ENCODE measurements at regions not wholly inside any gene's neighbourhood (a gene's known extent, or its start where the extent isn't known, plus 50 kb on each side); places are given as distances from the start of the nearest gene placed in this dataset.

- ATAC-seq = no peak
- H3K27ac Mint-ChIP-seq = no peak overlapping the region
Measured at GRCh38 chr5:17115855-17116254, 101.6 kb upstream of the BASP1 start.

More at GRCh38 chr5:17115855-17116254, 101.6 kb upstream of the BASP1 start:
- H3F3A ChIP-seq (replicated peaks; ENCODE audit: low read depth) = no peaks in the 10 kb centered on the region
- H3K79me2 ChIP-seq (replicated peaks; ENCODE audit: insufficient read depth) = no peaks in the 10 kb centered on the region
- H3K27ac ChIP-seq (ENCODE audit: low read depth) = no peak overlapping the region
- no peaks in the 10 kb centered on the region for H4K20me1 ChIP-seq (replicated peaks; ENCODE audit: insufficient read depth)
- Mint-ChIP-seq H3K4me3 (no peak overlapping the region), H3K9me3 (no peaks in the 10 kb centered on the region), H3K36me3 (ENCODE audit: low read depth) (no peaks in the 10 kb centered on the region), H3K27me3 (ENCODE audit: insufficient read depth, low read depth, poor library complexity) (peaks cover 9% of the 10 kb centered on the region), H3K4me1 (peaks cover 15% of the 10 kb centered on the region)
- no peak overlapping the region for H3K4me3 ChIP-seq
- H3K4me2 ChIP-seq = peak overlapping the region; percentile 33; the same call in 1 of the 2 replicates
- TF ChIP-seq ZNF462 (CRISPR knock-in tag; IDR thresholded peaks at IDR 0.05) (no peak), REST (IDR thresholded peaks at IDR 0.05; ENCODE audit: unreplicated experiment) (no peak), JUNB (IDR thresholded peaks at IDR 0.05; ENCODE audit: unreplicated experiment) (no peak), POLR2AphosphoS5 (IDR thresholded peaks at IDR 0.05; ENCODE audit: low read depth) (no peak), EZH2 (IDR thresholded peaks at IDR 0.05; ENCODE audit: low read depth, unreplicated experiment) (no peak), ZNF331 (CRISPR knock-in tag; IDR thresholded peaks at IDR 0.05; ENCODE audit: low read depth) (no peak), STAT1 (IDR thresholded peaks at IDR 0.05; ENCODE audit: unreplicated experiment) (no peak), ETS1 (IDR thresholded peaks at IDR 0.05) (no peak), CTCF (conservative IDR thresholded peaks at IDR 0.05; ENCODE audit: low read depth in 2 of 2) (no peak), EZH2phosphoT487 (IDR thresholded peaks at IDR 0.05; ENCODE audit: unreplicated experiment) (no peak), CREB1 (CRISPR knock-in tag; IDR thresholded peaks at IDR 0.05; ENCODE audit: low read depth) (no peak)
- peaks cover 21% of the 10 kb centered on the region for H3K4me1 ChIP-seq (ENCODE audit: insufficient read depth)
- no peak for DNase-seq (ENCODE audit: low spot score)
- no peaks in the 10 kb centered on the region for H3K27me3 ChIP-seq (ENCODE audit: insufficient read depth)
- peak overlapping the region; percentile 7; the same call in 1 of the 2 replicates for H2AFZ ChIP-seq
- H3K36me3 ChIP-seq (ENCODE audit: insufficient read depth) = no peaks in the 10 kb centered on the region
- H3K9me2 ChIP-seq (ENCODE audit: insufficient read depth) = no peaks in the 10 kb centered on the region
